ENCODE measurements at regions not wholly inside any gene's neighbourhood (a gene's known extent, or its start where the extent isn't known, plus 50 kb on each side); places are given as distances from the start of the nearest gene placed in this dataset.

GRCh38 chr11:103633068-103633788, 403.2 kb upstream of the DDI1 start:
- no peaks in the 10 kb centered on the region for H4K20me1 ChIP-seq (ENCODE audit: insufficient read depth, low read length)
- ATAC-seq (no peak), FAIRE-seq (no peak), DNase-seq (ENCODE audit: low spot score) (no peak)
- no peaks in the 10 kb centered on the region for H3K27me3 ChIP-seq (ENCODE audit: control insufficient read depth in 1 of 2, insufficient read depth in 2 of 2, low read length in 2 of 2)
- no TSS peak for BruUV-seq (replicated peaks)
- no peak overlapping the region for H2AFZ ChIP-seq (ENCODE audit: low read length)
- 0% methylated on average over 1 of the region's 1 CpG for WGBS (ENCODE audit: low lambda C conversion rate)
- H3K79me2 ChIP-seq (ENCODE audit: insufficient read depth, low read length): no peaks in the 10 kb centered on the region
- no peaks in the 10 kb centered on the region for H3K4me1 ChIP-seq (ENCODE audit: insufficient read depth, low read length)
- no peak overlapping the region for H3K9ac ChIP-seq (ENCODE audit: insufficient read depth, low read depth, low read length)
- ChIA-PET POLR2A (no interaction called here), CTCF (ENCODE audit: low intra/inter-chr PET ratio, low total read pairs) (no interaction called here)
- in situ Hi-C loops (cut with HindIII; ENCODE audit: extremely low pct_ligation_motif_present, low pct_unique_long_range_greater_than_20kb): no loop called here
- no peaks in the 10 kb centered on the region for H3K36me3 ChIP-seq (replicated peaks in 1 of 2; ENCODE audit: control insufficient read depth in 1 of 2, insufficient read depth in 2 of 2, low read length in 2 of 2)
- intact Hi-C loops (cut with micrococcal nuclease; ENCODE audit: unreplicated experiment): no loop called here
- H3K9me3 ChIP-seq (ENCODE audit: low read length): no peaks in the 10 kb centered on the region
- H3K4me2 ChIP-seq (ENCODE audit: low read depth, low read length): no peak overlapping the region
- no peak overlapping the region for H3K27ac ChIP-seq (ENCODE audit: extremely low read length, insufficient read depth, low read length)
- H3K4me3 ChIP-seq (replicated peaks in 1 of 3; ENCODE audit: insufficient read depth in 1 of 3, low read depth in 2 of 3, low read length in 3 of 3): no peak overlapping the region
- TF ChIP-seq ZNF207 (IDR thresholded peaks at IDR 0.05; ENCODE audit: borderline replicate concordance) (no peak), ZNF576 (CRISPR knock-in tag; IDR thresholded peaks at IDR 0.05) (no peak), MBNL3 (CRISPR knock-in tag; conservative IDR thresholded peaks at IDR 0.05) (no peak), SRY (CRISPR knock-in tag; IDR thresholded peaks at IDR 0.05) (no peak), KDM6A (CRISPR knock-in tag; IDR thresholded peaks at IDR 0.05; ENCODE audit: low read depth) (no peak), ZNF549 (CRISPR knock-in tag; IDR thresholded peaks at IDR 0.05) (no peak), ZNF17 (CRISPR knock-in tag; IDR thresholded peaks at IDR 0.05) (no peak), RARA (CRISPR knock-in tag; IDR thresholded peaks at IDR 0.05) (no peak), PITX1 (CRISPR knock-in tag; IDR thresholded peaks at IDR 0.05) (no peak), HCFC1 (IDR thresholded peaks at IDR 0.05; ENCODE audit: low read depth, low read length) (no peak), FOXC1 (CRISPR knock-in tag; IDR thresholded peaks at IDR 0.05; ENCODE audit: borderline replicate concordance) (no peak), SRSF9 (IDR thresholded peaks at IDR 0.05; ENCODE audit: borderline replicate concordance, insufficient read depth, low read depth, low read length, poor library complexity, severe bottlenecking) (no peak), ARNT (IDR thresholded peaks at IDR 0.05) (no peak), ZNF883 (CRISPR knock-in tag; IDR thresholded peaks at IDR 0.05; ENCODE audit: not compliant biosample characterization) (no peak), SPEN (CRISPR knock-in tag; IDR thresholded peaks at IDR 0.05; ENCODE audit: low read depth) (no peak)
- TF ChIP-seq, protein P1, sequence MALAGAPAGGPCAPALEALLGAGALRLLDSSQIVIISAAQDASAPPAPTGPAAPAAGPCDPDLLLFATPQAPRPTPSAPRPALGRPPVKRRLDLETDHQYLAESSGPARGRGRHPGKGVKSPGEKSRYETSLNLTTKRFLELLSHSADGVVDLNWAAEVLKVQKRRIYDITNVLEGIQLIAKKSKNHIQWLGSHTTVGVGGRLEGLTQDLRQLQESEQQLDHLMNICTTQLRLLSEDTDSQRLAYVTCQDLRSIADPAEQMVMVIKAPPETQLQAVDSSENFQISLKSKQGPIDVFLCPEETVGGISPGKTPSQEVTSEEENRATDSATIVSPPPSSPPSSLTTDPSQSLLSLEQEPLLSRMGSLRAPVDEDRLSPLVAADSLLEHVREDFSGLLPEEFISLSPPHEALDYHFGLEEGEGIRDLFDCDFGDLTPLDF (CRISPR knock-in tag; IDR thresholded peaks at IDR 0.05): no peak
- TF ChIP-seq, protein P2, sequence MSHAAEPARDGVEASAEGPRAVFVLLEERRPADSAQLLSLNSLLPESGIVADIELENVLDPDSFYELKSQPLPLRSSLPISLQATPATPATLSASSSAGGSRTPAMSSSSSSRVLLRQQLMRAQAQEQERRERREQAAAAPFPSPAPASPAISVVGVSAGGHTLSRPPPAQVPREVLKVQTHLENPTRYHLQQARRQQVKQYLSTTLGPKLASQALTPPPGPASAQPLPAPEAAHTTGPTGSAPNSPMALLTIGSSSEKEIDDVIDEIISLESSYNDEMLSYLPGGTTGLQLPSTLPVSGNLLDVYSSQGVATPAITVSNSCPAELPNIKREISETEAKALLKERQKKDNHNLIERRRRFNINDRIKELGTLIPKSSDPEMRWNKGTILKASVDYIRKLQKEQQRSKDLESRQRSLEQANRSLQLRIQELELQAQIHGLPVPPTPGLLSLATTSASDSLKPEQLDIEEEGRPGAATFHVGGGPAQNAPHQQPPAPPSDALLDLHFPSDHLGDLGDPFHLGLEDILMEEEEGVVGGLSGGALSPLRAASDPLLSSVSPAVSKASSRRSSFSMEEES (CRISPR knock-in tag; IDR thresholded peaks at IDR 0.05): no peak
- TF ChIP-seq, protein P3, sequence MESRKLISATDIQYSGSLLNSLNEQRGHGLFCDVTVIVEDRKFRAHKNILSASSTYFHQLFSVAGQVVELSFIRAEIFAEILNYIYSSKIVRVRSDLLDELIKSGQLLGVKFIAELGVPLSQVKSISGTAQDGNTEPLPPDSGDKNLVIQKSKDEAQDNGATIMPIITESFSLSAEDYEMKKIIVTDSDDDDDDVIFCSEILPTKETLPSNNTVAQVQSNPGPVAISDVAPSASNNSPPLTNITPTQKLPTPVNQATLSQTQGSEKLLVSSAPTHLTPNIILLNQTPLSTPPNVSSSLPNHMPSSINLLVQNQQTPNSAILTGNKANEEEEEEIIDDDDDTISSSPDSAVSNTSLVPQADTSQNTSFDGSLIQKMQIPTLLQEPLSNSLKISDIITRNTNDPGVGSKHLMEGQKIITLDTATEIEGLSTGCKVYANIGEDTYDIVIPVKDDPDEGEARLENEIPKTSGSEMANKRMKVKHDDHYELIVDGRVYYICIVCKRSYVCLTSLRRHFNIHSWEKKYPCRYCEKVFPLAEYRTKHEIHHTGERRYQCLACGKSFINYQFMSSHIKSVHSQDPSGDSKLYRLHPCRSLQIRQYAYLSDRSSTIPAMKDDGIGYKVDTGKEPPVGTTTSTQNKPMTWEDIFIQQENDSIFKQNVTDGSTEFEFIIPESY (CRISPR knock-in tag; IDR thresholded peaks at IDR 0.05): no peak

Data from HepG2 (cell line).